GM23338 (cell line): ENCODE measurements at regions not wholly inside any gene's neighbourhood (a gene's known extent, or its start where the extent isn't known, plus 50 kb on each side); places are given as distances from the start of the nearest gene placed in this dataset.

Experiments
- CREB1 ChIP-seq: fragments of 250-450 bp; sonication (Bioruptor Pico); IDR thresholded peaks from 2 replicates; pipeline ENCODE4 v1.5.0; 2020; ENCODE audit warnings: low read depth, mild to moderate bottlenecking, moderate library complexity
- CTCF ChIP-seq, 2 experiments: fragments of 200-600 bp in 1 of 2; sonication (generic) in 1 of 2; conservative IDR thresholded peaks; 2 replicates each; pipeline versions ENCODE4 v1.5.1 to v1.6.1; 2016 to 2017; ENCODE audit warnings: antibody characterized with exemption in 2 of 2, low read depth in 2 of 2, mild to moderate bottlenecking in 2 of 2, moderate library complexity in 1 of 2
- EZH2 ChIP-seq: fragments of 200-600 bp; sonication (generic); IDR thresholded peaks from one replicate; pipeline ENCODE4 v1.8.0; 2017; ENCODE audit warnings: antibody characterized with exemption, mild to moderate bottlenecking, low read depth; ENCODE audit not compliant: unreplicated experiment
- JUNB ChIP-seq: IDR thresholded peaks from one replicate; pipeline ENCODE4 v1.6.1; 2016; ENCODE audit warnings: antibody characterized with exemption; ENCODE audit not compliant: unreplicated experiment
- POLR2AphosphoS5 ChIP-seq: IDR thresholded peaks from 2 replicates; pipeline ENCODE4 v1.6.1; 2016; ENCODE audit warnings: antibody characterized with exemption, low read depth
- REST ChIP-seq: IDR thresholded peaks from one replicate; pipeline ENCODE4 v1.6.1; 2018; ENCODE audit warnings: antibody characterized with exemption; ENCODE audit not compliant: unreplicated experiment
- STAT1 ChIP-seq: IDR thresholded peaks from one replicate; pipeline ENCODE4 v1.6.1; 2016; ENCODE audit warnings: antibody characterized with exemption; ENCODE audit not compliant: unreplicated experiment
- ZNF114 ChIP-seq: fragments of 250-450 bp; sonication (Bioruptor Pico); IDR thresholded peaks from 2 replicates; pipeline ENCODE4 v1.5.0; 2020; ENCODE audit warnings: mild to moderate bottlenecking, moderate library complexity
- ZNF331 ChIP-seq: fragments of 250-450 bp; sonication (Bioruptor Pico); IDR thresholded peaks from 2 replicates; pipeline ENCODE4 v1.5.0; 2020; ENCODE audit warnings: low read depth, mild to moderate bottlenecking, moderate library complexity
- ZNF462 ChIP-seq: fragments of 250-450 bp; sonication (Bioruptor Pico); IDR thresholded peaks from 2 replicates; pipeline ENCODE4 v1.5.0; 2020; ENCODE audit warnings: mild to moderate bottlenecking, moderate library complexity

- TF ChIP-seq ZNF462 (CRISPR knock-in tag) (no peak), ZNF114 (no peak), STAT1 (no peak), ZNF331 (CRISPR knock-in tag) (no peak), REST (no peak), POLR2AphosphoS5 (no peak), EZH2 (no peak), JUNB (no peak), CTCF (conservative IDR thresholded peaks at IDR 0.05; ENCODE audit: low read depth in 2 of 2) (no peak), CREB1 (CRISPR knock-in tag) (no peak)
Measured at GRCh38 chr1:8104278-8105236, 78.4 kb upstream of the ERRFI1 start (continued).
